K562 (cell line): ENCODE measurements at regions not wholly inside any gene's neighbourhood (a gene's known extent, or its start where the extent isn't known, plus 50 kb on each side); places are given as distances from the start of the nearest gene placed in this dataset.

ENCODE experiments used
- ATAC-seq: fragments of 200-7000 bp; cut with Tn5 transposase; 3 replicates; pipeline ENCODE4 v1.9.1; 2020; ENCODE audit warnings: moderate library complexity
- BruUV-seq: library from RNA; stranded (reverse); fragments of 400-500 nt; replicated peaks from 2 replicates; lab custom pipeline; 2021; lab: Mats Ljungman, UMichigan
- CTCF ChIA-PET: fragments of 300-600 bp; formaldehyde crosslinking; extraction: SDS; loops from one replicate; lab custom pipeline; 2021; ENCODE audit warnings: low intra/inter-chr PET ratio; lab: Yijun Ruan, JAX
- POLR2A ChIA-PET: fragments of 300-600, 350-650 bp; sonication (Branson Sonifier 250); formaldehyde crosslinking; extraction: SDS; loops from one replicate; lab custom pipeline; 2021; ENCODE audit warnings: antibody characterized with exemption, inconsistent platforms; lab: Yijun Ruan, JAX
- DNase-seq, 4 experiments: peaks; one replicate each; pipeline versions ENCODE4 v3.0.0 to v3.0.0-alpha.2; 2011 to 2018; ENCODE audit warnings: low spot score in 3 of 4, mixed read lengths in 3 of 4; ENCODE audit errors: extremely low read depth in 1 of 4
- FAIRE-seq: peaks from 2 replicates; lab custom pipeline; 2011; peaks lifted over from hg19 to GRCh38; lab: Jason Lieb, UNC
- H2AFZ ChIP-seq: 2 replicates; pipeline ENCODE4 v1.6.0; 2011; ENCODE audit warnings: low read depth, low read length, control low read depth, inconsistent platforms
- H3K27ac ChIP-seq: fragments of 200-600 bp; 3 replicates; pipeline ENCODE4 v1.8.0; 2011; ENCODE audit warnings: low read depth, mild to moderate bottlenecking, control low read depth, inconsistent platforms, low read length, moderate library complexity, mixed read lengths; ENCODE audit errors: extremely low read depth
- H3K27me3 ChIP-seq, 2 experiments: fragments of 300-600 bp in 1 of 2; 2 replicates in 1 of 2; 3 replicates in 1 of 2; pipeline versions ENCODE4 v1.6.0 to v1.8.0; 2011; ENCODE audit warnings: inconsistent platforms in 2 of 2, low read length in 2 of 2, mild to moderate bottlenecking in 1 of 2, mixed read lengths in 1 of 2, moderate library complexity in 1 of 2; ENCODE audit not compliant: control insufficient read depth in 2 of 2, insufficient read depth in 2 of 2
- H3K36me3 ChIP-seq: fragments of 300-600 bp; 3 replicates; pipeline ENCODE4 v1.8.0; 2011; ENCODE audit warnings: mild to moderate bottlenecking, low read length, inconsistent platforms; ENCODE audit not compliant: control insufficient read depth, insufficient read depth
- H3K4me1 ChIP-seq, 2 experiments: fragments of 200-600 bp in 1 of 2; replicated peaks in 1 of 2; 2 replicates in 1 of 2; 3 replicates in 1 of 2; pipeline versions ENCODE4 v1.5.1 to v1.8.0; 2011; ENCODE audit warnings: inconsistent platforms in 2 of 2, low read length in 2 of 2, mild to moderate bottlenecking in 1 of 2, mixed read lengths in 1 of 2, moderate library complexity in 1 of 2; ENCODE audit not compliant: control insufficient read depth in 2 of 2, insufficient read depth in 2 of 2
- H3K4me2 ChIP-seq: 2 replicates; pipeline ENCODE4 v1.6.1; 2011; ENCODE audit warnings: low read length, control low read depth, inconsistent platforms, mixed read lengths; ENCODE audit not compliant: insufficient read depth
- H3K4me3 ChIP-seq: fragments of 200-600 bp; sonication (generic), shearing (Covaris generic); 2 replicates; pipeline ENCODE4 v1.5.1; 2016; ENCODE audit warnings: control low read depth, inconsistent platforms
- H3K79me2 ChIP-seq: fragments of 200-600 bp; 3 replicates; pipeline ENCODE4 v1.8.0; 2011; ENCODE audit warnings: low read length, inconsistent platforms; ENCODE audit not compliant: control insufficient read depth, insufficient read depth
- H3K9ac ChIP-seq, 2 experiments: 2 replicates each; pipeline versions ENCODE4 v1.6.0 to v1.6.1; 2011; ENCODE audit warnings: low read depth in 2 of 2, low read length in 2 of 2, control low read depth in 1 of 2, inconsistent platforms in 1 of 2, mild to moderate bottlenecking in 1 of 2, mixed read lengths in 1 of 2; ENCODE audit not compliant: insufficient read depth in 1 of 2
- H3K9me1 ChIP-seq: one replicate; pipeline ENCODE4 v1.6.0; 2011; ENCODE audit warnings: inconsistent platforms, mild to moderate bottlenecking, low read length, moderate library complexity; ENCODE audit not compliant: control insufficient read depth, insufficient read depth
- H3K9me3 ChIP-seq: replicated peaks from 2 replicates; pipeline ENCODE4 v1.5.1; 2011; ENCODE audit warnings: low read depth, low read length, inconsistent platforms; ENCODE audit not compliant: control insufficient read depth, insufficient read depth
- H4K20me1 ChIP-seq: replicated peaks from 2 replicates; pipeline ENCODE4 v1.6.1; 2011; ENCODE audit warnings: low read length, inconsistent platforms, mixed read lengths; ENCODE audit not compliant: control insufficient read depth, insufficient read depth
- CXXC5 ChIP-seq: fragments of 250-450 bp; sonication (Bioruptor Pico); IDR thresholded peaks from 2 replicates; pipeline ENCODE4 v1.8.0; 2022; ENCODE audit warnings: inconsistent platforms, mild to moderate bottlenecking, moderate library complexity
- HNRNPUL1 ChIP-seq: fragments of 200-400 bp; formaldehyde crosslinking; IDR thresholded peaks from 2 replicates; pipeline ENCODE4 v1.6.1; 2017; ENCODE audit warnings: low read length
- NFATC3 ChIP-seq: fragments of 450-650 bp; IDR thresholded peaks from 2 replicates; pipeline ENCODE4 v1.6.1; 2017; ENCODE audit warnings: mild to moderate bottlenecking
- NUFIP1 ChIP-seq: fragments of 450-650 bp; IDR thresholded peaks from 2 replicates; pipeline ENCODE4 v1.6.1; 2018; ENCODE audit not compliant: partially characterized antibody
- PCBP1 ChIP-seq: fragments of 200-400 bp; formaldehyde crosslinking; IDR thresholded peaks from 2 replicates; pipeline ENCODE4 v1.6.1; 2018; ENCODE audit warnings: mild to moderate bottlenecking, low read depth, low read length; ENCODE audit not compliant: poor library complexity, severe bottlenecking
- POLR2B ChIP-seq: fragments of 450-650 bp; IDR thresholded peaks from 2 replicates; pipeline ENCODE4 v1.6.1; 2018; ENCODE audit warnings: low read depth; ENCODE audit not compliant: partially characterized antibody
- PPARD ChIP-seq: fragments of 250-450 bp; sonication (Bioruptor Pico); IDR thresholded peaks from 2 replicates; pipeline ENCODE4 v1.8.0; 2022; ENCODE audit warnings: inconsistent platforms, mild to moderate bottlenecking, moderate library complexity
- ZNF274 ChIP-seq: IDR thresholded peaks from 2 replicates; pipeline ENCODE4 v1.6.1; 2011; ENCODE audit warnings: low read depth, mild to moderate bottlenecking, low read length, moderate library complexity, borderline replicate concordance
- ZNF551 ChIP-seq: fragments of 250-450 bp; sonication (Bioruptor Pico); IDR thresholded peaks from 2 replicates; pipeline ENCODE4 v1.5.0; 2021; ENCODE audit warnings: mild to moderate bottlenecking, moderate library complexity
- WGBS: fragments of 100-300 bp; shearing (Covaris generic); methylation state at CpG from one replicate; pipeline ENCODE4 v1.1.6; 2016; ENCODE audit warnings: low coverage, mixed read lengths; ENCODE audit not compliant: insufficient coverage; ENCODE audit errors: missing lambda C conversion rate; 5-methylcytosine and 5-hydroxymethylcytosine counted together
- in situ Hi-C: fragments of 300-500 bp; cut with MboI; formaldehyde crosslinking; loops from 4 replicates; pipeline ENCODE4 v1.15.0; 2018; ENCODE audit warnings: inconsistent platforms, mixed read lengths
- intact Hi-C: fragments of 100-400 bp; cut with micrococcal nuclease; formaldehyde crosslinking; loops from 2 replicates; pipeline ENCODE4 v1.14.2; 2022
- TF ChIP-seq, protein P1 (sequence below): IDR thresholded peaks from 2 replicates; pipeline ENCODE4 v1.6.1; 2011; ENCODE audit not compliant: insufficient read length; ENCODE audit errors: extremely low read depth
- TF ChIP-seq, protein P2 (sequence below): fragments of 250-450 bp; sonication (Bioruptor Pico); IDR thresholded peaks from 2 replicates; pipeline ENCODE4 v1.5.0; 2020; ENCODE audit warnings: mild to moderate bottlenecking
- TF ChIP-seq, protein P3 (sequence below): sonication (generic); formaldehyde crosslinking; IDR thresholded peaks from 2 replicates; pipeline ENCODE4 v1.8.1; 2023; ENCODE audit warnings: mild to moderate bottlenecking, missing genetic modification reagents, moderate library complexity

DNA sequence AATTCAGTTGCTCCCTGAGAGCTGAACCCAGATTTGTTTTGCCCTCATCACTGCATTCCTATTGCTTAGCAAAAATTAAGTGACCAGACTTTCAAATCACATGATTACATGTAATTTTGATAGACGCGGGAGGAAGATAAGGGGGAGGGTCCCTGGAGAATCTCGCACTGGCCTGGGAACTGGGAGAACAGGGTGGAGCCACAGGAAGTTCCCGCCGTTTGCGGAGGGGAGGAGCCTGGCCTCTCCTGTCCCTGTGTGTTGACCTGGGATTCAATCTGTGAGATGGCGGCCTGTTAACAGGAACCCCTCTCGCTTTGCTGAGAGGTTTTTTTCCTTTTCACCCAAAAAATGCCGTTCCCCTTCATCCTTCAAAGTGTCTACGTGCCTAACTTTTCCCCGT, 142.9 kb upstream of the OR13F1 start:
- no TSS peak for BruUV-seq
- Histone ChIP-seq H3K36me3 (no peaks in the 10 kb centered on the region), H3K27ac (no peak overlapping the region), H3K9me1 (no peaks in the 10 kb centered on the region), H3K4me1 (no peaks in the 10 kb centered on the region), H3K9me3 (no peaks in the 10 kb centered on the region), H4K20me1 (no peaks in the 10 kb centered on the region), H3K79me2 (no peaks in the 10 kb centered on the region), H3K9ac (no peak overlapping the region), H3K4me2 (no peak overlapping the region), H2AFZ (no peak overlapping the region), H3K4me3 (no peak overlapping the region), H3K27me3 (no peaks in the 10 kb centered on the region)
- POLR2A ChIA-PET: no interaction called here
- no peak for ATAC-seq
- 2% methylated on average over 11 of the region's 11 CpGs for WGBS
- in situ Hi-C loops: no loop called here
- intact Hi-C loops: no loop called here
- no peak for DNase-seq
- TF ChIP-seq POLR2B (no peak), PPARD (CRISPR knock-in tag) (no peak)
- TF ChIP-seq, protein P1, sequence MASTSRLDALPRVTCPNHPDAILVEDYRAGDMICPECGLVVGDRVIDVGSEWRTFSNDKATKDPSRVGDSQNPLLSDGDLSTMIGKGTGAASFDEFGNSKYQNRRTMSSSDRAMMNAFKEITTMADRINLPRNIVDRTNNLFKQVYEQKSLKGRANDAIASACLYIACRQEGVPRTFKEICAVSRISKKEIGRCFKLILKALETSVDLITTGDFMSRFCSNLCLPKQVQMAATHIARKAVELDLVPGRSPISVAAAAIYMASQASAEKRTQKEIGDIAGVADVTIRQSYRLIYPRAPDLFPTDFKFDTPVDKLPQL: no peak
- CTCF ChIA-PET: no interaction called here
- FAIRE-seq: no peak

DNA sequence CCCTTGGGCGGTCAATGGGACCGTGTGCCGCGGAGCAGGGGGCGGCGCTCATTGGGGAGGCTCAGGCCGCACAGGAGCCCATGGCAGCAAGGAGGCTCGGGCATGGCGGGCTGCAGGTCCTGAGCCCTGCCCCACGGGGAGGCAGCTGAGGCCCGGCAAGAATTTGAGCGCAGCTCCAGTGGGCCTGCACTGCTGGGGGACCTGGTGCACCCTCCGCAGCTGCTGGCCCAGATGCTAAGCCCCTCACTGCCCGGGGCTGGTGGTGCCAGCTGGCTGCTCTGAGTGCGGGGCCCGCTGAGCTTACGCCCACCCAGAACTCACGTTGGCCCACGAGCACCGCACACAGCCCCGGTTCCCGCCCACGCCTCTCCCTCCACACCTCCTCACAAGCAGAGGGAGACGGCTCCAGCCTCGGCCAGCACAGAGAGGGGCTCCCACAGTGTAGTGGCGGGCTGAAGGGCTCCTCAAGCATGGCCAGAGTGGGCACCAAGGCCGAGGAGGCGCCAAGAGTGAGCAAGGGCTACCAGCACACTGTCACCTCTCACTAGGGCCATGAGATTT, 141.1 kb upstream of the OR13F1 start:
- Histone ChIP-seq H3K9me3 (no peaks in the 10 kb centered on the region), H3K4me3 (no peak overlapping the region), H3K9me1 (no peaks in the 10 kb centered on the region), H3K9ac (no peak overlapping the region), H3K79me2 (no peaks in the 10 kb centered on the region), H3K27ac (no peak overlapping the region), H3K36me3 (no peaks in the 10 kb centered on the region), H4K20me1 (no peaks in the 10 kb centered on the region), H3K4me2 (no peak overlapping the region), H2AFZ (no peak overlapping the region), H3K4me1 (no peaks in the 10 kb centered on the region), H3K27me3 (no peaks in the 10 kb centered on the region)
- DNase-seq (no peak), FAIRE-seq (no peak), ATAC-seq (no peak)
- ChIA-PET CTCF (no interaction called here), POLR2A (no interaction called here)
- intact Hi-C loops (no loop called here), in situ Hi-C loops (no loop called here)
- under 1% methylated on average over 23 of the region's 28 CpGs for WGBS
- BruUV-seq: no TSS peak
- TF ChIP-seq NFATC3 (no peak), CXXC5 (CRISPR knock-in tag) (no peak), PCBP1 (no peak), NUFIP1 (no peak), ZNF274 (no peak), ZNF551 (CRISPR knock-in tag) (no peak), HNRNPUL1 (no peak)
- TF ChIP-seq, protein P2, sequence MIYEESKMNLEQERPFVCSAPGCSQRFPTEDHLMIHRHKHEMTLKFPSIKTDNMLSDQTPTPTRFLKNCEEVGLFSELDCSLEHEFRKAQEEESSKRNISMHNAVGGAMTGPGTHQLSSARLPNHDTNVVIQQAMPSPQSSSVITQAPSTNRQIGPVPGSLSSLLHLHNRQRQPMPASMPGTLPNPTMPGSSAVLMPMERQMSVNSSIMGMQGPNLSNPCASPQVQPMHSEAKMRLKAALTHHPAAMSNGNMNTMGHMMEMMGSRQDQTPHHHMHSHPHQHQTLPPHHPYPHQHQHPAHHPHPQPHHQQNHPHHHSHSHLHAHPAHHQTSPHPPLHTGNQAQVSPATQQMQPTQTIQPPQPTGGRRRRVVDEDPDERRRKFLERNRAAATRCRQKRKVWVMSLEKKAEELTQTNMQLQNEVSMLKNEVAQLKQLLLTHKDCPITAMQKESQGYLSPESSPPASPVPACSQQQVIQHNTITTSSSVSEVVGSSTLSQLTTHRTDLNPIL (CRISPR knock-in tag): no peak
- TF ChIP-seq, protein P3, sequence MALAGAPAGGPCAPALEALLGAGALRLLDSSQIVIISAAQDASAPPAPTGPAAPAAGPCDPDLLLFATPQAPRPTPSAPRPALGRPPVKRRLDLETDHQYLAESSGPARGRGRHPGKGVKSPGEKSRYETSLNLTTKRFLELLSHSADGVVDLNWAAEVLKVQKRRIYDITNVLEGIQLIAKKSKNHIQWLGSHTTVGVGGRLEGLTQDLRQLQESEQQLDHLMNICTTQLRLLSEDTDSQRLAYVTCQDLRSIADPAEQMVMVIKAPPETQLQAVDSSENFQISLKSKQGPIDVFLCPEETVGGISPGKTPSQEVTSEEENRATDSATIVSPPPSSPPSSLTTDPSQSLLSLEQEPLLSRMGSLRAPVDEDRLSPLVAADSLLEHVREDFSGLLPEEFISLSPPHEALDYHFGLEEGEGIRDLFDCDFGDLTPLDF (CRISPR knock-in tag): no peak
